ENCODE measurements at regions not wholly inside any gene's neighbourhood (a gene's known extent, or its start where the extent isn't known, plus 50 kb on each side); places are given as distances from the start of the nearest gene placed in this dataset.
"Not testable (repeated sequence)": the region's sequence is repeated elsewhere in the genome, so short reads cannot be mapped to it uniquely, and the experiment has no call there.

- no peak for DNase-seq (ENCODE audit: low read depth in 3 of 3)
These were observed 260.2 kb downstream of the XPNPEP1 start for GRCh38 chr10:109663122-109663521.

DNA sequence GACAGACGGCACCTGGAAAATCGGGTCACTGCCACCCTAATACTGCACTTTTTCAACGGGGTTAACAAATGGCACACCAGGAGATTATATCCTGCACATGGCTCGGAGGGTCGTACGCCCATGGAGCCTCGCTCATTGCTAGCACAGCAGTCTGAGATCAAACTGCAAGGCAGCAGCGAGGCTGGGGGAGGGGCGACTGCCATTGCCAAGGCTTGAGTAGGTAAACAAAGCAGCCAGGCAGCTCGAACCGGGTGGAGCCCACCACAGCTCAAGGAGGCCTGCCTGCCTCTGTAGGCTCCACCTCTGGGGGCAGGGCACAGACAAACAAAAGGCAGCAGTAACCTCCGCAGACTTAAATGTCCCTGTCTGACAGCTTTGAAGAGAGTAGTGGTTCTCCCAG, 270.7 kb downstream of the XPNPEP1 start:
- not testable (repeated sequence) for DNase-seq (ENCODE audit: low read depth in 3 of 3)

- DNase-seq (ENCODE audit: low read depth in 3 of 3) = no peak
These were observed 273.1 kb downstream of the XPNPEP1 start for GRCh38 chr10:109650228-109650627.

- no peak for DNase-seq (ENCODE audit: low read depth in 3 of 3)
These were observed 275.7 kb downstream of the XPNPEP1 start for GRCh38 chr10:109647627-109648026.

- no peak for DNase-seq (ENCODE audit: low read depth in 3 of 3)
These were observed 289.5 kb downstream of the XPNPEP1 start for GRCh38 chr10:109633846-109634245.

- DNase-seq (ENCODE audit: low read depth in 3 of 3) = not testable (repeated sequence)
These were observed 290.3 kb downstream of the XPNPEP1 start for GRCh38 chr10:109633017-109633416.

- DNase-seq (ENCODE audit: low read depth in 3 of 3) = no peak
These were observed 298.4 kb downstream of the XPNPEP1 start for GRCh38 chr10:109624939-109625338.

DNA sequence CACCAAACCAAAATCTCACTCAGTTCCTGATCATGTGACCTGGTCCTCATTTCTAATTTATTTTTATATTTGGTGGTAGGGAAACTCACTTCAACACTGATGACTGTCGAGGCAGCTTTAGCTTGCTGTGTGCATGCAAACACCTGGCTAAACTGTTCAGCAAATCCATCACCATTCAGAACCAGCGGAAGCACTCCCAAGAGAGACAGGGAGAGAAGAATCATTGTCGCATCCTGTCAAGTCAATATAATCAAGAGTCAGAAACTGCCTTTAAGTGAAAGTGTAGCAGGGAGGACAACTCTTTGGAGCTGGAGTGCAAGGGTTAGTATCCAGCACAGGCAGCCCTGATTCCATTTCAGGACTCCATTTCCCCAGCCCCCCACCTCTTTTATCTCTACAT, 300.7 kb downstream of the XPNPEP1 start:
- DNase-seq (ENCODE audit: low read depth in 3 of 3) = no peak

GRCh38 chr10:109620396-109620795, 302.9 kb downstream of the XPNPEP1 start:
- DNase-seq (ENCODE audit: low read depth in 3 of 3) = no peak

DNA sequence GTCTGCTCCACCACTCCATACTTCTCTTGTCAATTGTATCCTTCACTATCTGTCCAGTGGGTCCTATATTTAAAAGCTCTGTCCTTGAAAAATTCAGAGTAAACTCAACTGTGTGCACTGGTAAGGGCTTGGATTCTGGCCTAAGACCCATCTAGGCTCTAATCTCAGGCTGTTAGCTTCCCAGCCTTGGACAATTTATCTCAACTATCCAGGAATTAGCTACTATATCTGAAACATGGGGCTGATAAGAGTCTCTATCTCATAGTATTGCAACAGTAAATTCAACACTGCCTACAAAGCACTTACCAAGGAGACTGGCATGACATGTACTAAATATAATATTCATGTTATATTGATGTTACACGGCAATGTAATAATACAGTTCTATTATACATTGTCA, 303.4 kb downstream of the XPNPEP1 start:
- no peak for DNase-seq (ENCODE audit: low read depth in 3 of 3)

GRCh38 chr10:109618748-109619147, 304.6 kb downstream of the XPNPEP1 start:
- DNase-seq (ENCODE audit: low read depth in 3 of 3) = no peak

DNA sequence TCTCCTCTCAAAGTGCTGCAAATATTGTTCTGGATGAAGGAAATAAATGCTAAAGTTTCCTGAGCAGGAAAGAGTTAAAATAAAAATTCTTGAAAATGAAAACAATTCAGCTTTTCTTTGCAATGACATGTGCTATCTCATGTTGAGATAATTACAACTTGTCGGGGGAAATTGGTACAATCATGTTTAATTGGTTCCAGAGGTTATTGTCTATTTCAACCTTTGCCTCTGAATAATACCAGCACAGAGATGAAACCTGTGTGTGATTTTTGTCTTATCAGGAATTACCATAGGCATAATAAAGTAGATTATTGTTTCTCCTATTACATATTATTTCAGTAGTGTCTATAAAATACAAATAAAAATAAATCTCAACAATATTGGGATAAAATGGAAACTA, 305.0 kb downstream of the XPNPEP1 start:
- no peak for DNase-seq (ENCODE audit: low read depth in 3 of 3)

- no peak for DNase-seq (ENCODE audit: low read depth in 3 of 3)
These were observed 306.8 kb downstream of the XPNPEP1 start for GRCh38 chr10:109616359-109616980.

GRCh38 chr10:109595356-109595755, 328.0 kb downstream of the XPNPEP1 start:
- DNase-seq (ENCODE audit: low read depth in 3 of 3) = not testable (repeated sequence)

DNA sequence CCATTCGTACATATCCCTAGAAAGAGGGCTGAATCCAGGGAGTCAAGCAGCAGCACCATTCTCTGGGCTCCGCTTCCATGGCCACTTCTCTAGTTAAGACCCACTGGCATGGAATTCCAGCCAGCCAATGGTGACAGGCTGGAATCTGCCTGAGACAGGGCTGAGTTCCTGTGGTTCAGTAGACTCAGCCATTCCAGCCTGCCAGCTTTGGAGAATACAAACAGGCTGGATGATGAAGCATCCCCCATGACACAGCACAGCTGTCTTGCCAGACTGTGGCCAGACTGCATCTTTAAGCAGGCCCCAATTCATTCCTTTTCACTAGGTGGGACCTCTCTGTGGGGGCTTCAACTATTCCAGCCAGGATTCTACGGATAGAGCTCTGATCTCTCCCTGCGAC, 329.6 kb downstream of the XPNPEP1 start:
- DNase-seq (ENCODE audit: low read depth in 3 of 3) = no peak

GRCh38 chr10:109592391-109592790, 330.9 kb downstream of the XPNPEP1 start:
- DNase-seq (ENCODE audit: low read depth in 3 of 3) = no peak

GRCh38 chr10:109591601-109592000, 331.7 kb downstream of the XPNPEP1 start:
- no peak for DNase-seq (ENCODE audit: low read depth in 3 of 3)

GRCh38 chr10:109588259-109588658, 335.1 kb downstream of the XPNPEP1 start:
- no peak for DNase-seq (ENCODE audit: low read depth in 3 of 3)

- DNase-seq (ENCODE audit: low read depth in 3 of 3) = no peak
These were observed 335.9 kb downstream of the XPNPEP1 start for GRCh38 chr10:109587366-109587765.

DNA sequence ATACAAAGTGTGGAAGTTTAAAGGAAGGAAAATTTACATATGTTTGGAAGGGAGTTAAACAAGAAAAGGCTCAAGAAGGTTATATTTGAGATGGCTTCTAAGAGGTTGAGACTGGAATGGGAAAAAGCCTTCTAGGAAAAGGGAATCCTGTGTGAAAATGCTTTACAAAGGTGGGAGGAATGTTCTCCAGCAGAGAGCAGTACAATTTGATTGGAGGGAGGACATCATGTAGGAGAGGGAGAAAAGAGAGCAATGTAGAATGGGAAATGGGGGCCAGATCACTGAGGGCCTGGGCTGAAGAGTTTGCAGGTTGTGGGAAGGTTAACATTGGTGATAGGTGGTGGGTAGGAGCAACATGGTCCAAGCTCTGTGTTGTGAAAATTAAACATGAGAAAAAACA, 366.9 kb downstream of the XPNPEP1 start:
- no peak for DNase-seq (ENCODE audit: low read depth in 3 of 3)

DNA sequence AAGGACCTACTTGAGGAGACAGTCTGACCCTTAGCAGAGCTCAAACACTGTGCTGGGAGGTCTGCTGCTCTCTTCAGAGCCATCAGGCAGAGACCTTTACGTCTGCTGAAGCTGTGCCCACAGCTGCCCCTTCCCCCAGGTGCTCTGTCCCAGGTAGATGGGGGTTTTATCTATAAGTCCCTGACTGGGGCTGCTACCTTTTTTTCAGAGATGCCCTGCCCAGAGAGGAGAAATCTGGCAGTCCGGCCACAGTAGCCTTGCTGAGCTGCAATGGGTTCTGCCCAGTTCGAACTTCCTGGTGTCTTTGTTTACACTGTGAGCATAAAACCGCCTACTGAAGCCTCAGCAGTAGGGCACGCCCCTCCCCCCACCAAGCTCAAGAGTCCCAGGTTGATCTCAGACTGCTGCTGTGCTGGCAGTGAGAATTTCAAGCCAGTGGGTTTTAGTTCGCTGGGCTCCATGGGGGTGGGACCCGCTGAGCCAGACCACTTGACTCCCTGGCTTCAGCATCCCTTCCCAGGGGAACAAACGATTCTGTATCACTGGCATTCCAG, 381.2 kb downstream of the XPNPEP1 start:
- DNase-seq (ENCODE audit: low read depth in 3 of 3) = not testable (repeated sequence)

GRCh38 chr10:109534193-109534592, 389.1 kb downstream of the XPNPEP1 start:
- no peak for DNase-seq (ENCODE audit: low read depth in 3 of 3)

DNA sequence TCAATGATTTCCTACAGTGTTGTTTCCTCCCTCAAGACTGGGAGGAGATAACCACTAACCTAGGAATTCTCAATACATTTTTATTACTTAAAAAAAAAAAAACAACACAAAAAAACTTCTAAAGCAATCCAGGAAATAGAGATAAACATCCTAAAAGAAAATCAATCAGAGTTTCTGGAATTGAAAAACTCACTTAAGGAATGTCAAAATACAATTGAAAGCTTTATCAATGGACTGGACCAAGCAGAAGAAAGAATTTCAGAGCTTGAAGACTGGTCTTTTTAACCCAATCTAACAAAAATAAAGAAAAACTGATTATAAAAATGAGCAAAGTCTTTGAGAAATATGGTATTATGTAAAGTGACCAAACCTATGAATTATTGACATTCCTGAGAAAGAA, 394.1 kb downstream of the XPNPEP1 start:
- DNase-seq (ENCODE audit: low read depth in 3 of 3) = no peak

GRCh38 chr10:109517748-109518147, 405.6 kb downstream of the XPNPEP1 start:
- no peak for DNase-seq (ENCODE audit: low read depth in 3 of 3)

Measured in stimulated activated CD4-positive, alpha-beta T cell treated with anti-CD3 and anti-CD28 coated beads, TNF-alpha, amount 100 ng/mL, for 24 hours (primary cell).